ENCODE measurements at regions not wholly inside any gene's neighbourhood (a gene's known extent, or its start where the extent isn't known, plus 50 kb on each side); places are given as distances from the start of the nearest gene placed in this dataset.

- Mint-ChIP-seq H3K9me3 (peaks cover 4% of the 10 kb centered on the region), H3K4me1 (no peaks in the 10 kb centered on the region), H3K36me3 (no peaks in the 10 kb centered on the region), H3K27ac (no peak overlapping the region), H3K4me3 (no peak overlapping the region), H3K27me3 (no peaks in the 10 kb centered on the region)
- ATAC-seq: no peak
These were observed 337.6 kb upstream of the SLC10A2 start for GRCh38 chr13:103403814-103404213.

- ATAC-seq: no peak
- Mint-ChIP-seq H3K27ac (no peak overlapping the region), H3K36me3 (no peaks in the 10 kb centered on the region), H3K4me1 (no peaks in the 10 kb centered on the region), H3K4me3 (no peak overlapping the region), H3K9me3 (peaks cover 4% of the 10 kb centered on the region), H3K27me3 (no peaks in the 10 kb centered on the region)
These were observed 337.0 kb upstream of the SLC10A2 start for GRCh38 chr13:103403148-103403740.

- no peak overlapping the region for H3K27ac Mint-ChIP-seq
- no peaks in the 10 kb centered on the region for H3K36me3 Mint-ChIP-seq
- no peak for ATAC-seq
- H3K9me3 Mint-ChIP-seq: peaks cover 3% of the 10 kb centered on the region
- H3K27me3 Mint-ChIP-seq: no peaks in the 10 kb centered on the region
- no peaks in the 10 kb centered on the region for H3K4me1 Mint-ChIP-seq
- H3K4me3 Mint-ChIP-seq: no peak overlapping the region
These were observed 328.9 kb upstream of the SLC10A2 start for GRCh38 chr13:103395139-103395538.

- no peaks in the 10 kb centered on the region for H3K36me3 Mint-ChIP-seq
- ATAC-seq: no peak
- no peaks in the 10 kb centered on the region for H3K4me1 Mint-ChIP-seq
- no peak overlapping the region for H3K27ac Mint-ChIP-seq
- no peaks in the 10 kb centered on the region for H3K27me3 Mint-ChIP-seq
- peaks cover 3% of the 10 kb centered on the region for H3K9me3 Mint-ChIP-seq
- no peak overlapping the region for H3K4me3 Mint-ChIP-seq
These were observed 328.4 kb upstream of the SLC10A2 start for GRCh38 chr13:103394618-103395017.

- no peaks in the 10 kb centered on the region for H3K4me1 Mint-ChIP-seq
These were observed 325.7 kb upstream of the SLC10A2 start for GRCh38 chr13:103391936-103392335.

GRCh38 chr13:103388839-103389238, 322.6 kb upstream of the SLC10A2 start:
- Mint-ChIP-seq H3K27ac (no peak overlapping the region), H3K4me3 (no peak overlapping the region), H3K9me3 (peaks cover 4% of the 10 kb centered on the region), H3K4me1 (no peaks in the 10 kb centered on the region), H3K36me3 (no peaks in the 10 kb centered on the region), H3K27me3 (no peaks in the 10 kb centered on the region)
- ATAC-seq: no peak

More at GRCh38 chr13:103391936-103392335, 325.7 kb upstream of the SLC10A2 start:
- no peaks in the 10 kb centered on the region for H3K36me3 Mint-ChIP-seq
- H3K27ac Mint-ChIP-seq: no peak overlapping the region
- no peaks in the 10 kb centered on the region for H3K27me3 Mint-ChIP-seq
- no peak overlapping the region for H3K4me3 Mint-ChIP-seq
- H3K9me3 Mint-ChIP-seq: no peaks in the 10 kb centered on the region
- ATAC-seq: no peak

GRCh38 chr13:103386341-103386740, 320.1 kb upstream of the SLC10A2 start:
- H3K27ac Mint-ChIP-seq: no peak overlapping the region

GRCh38 chr13:103373916-103374315, 307.7 kb upstream of the SLC10A2 start:
- Mint-ChIP-seq H3K9me3 (peaks cover 6% of the 10 kb centered on the region), H3K27me3 (no peaks in the 10 kb centered on the region), H3K4me1 (no peaks in the 10 kb centered on the region), H3K27ac (no peak overlapping the region), H3K36me3 (no peaks in the 10 kb centered on the region), H3K4me3 (no peak overlapping the region)
- ATAC-seq: no peak

More at GRCh38 chr13:103386341-103386740, 320.1 kb upstream of the SLC10A2 start:
- Mint-ChIP-seq H3K27me3 (no peaks in the 10 kb centered on the region), H3K4me1 (no peaks in the 10 kb centered on the region), H3K4me3 (no peak overlapping the region), H3K9me3 (peaks cover 9% of the 10 kb centered on the region), H3K36me3 (no peaks in the 10 kb centered on the region)
- ATAC-seq: no peak

- no peak for ATAC-seq
- H3K27ac Mint-ChIP-seq: no peak overlapping the region
- no peaks in the 10 kb centered on the region for H3K36me3 Mint-ChIP-seq
- no peaks in the 10 kb centered on the region for H3K9me3 Mint-ChIP-seq
- H3K27me3 Mint-ChIP-seq: no peaks in the 10 kb centered on the region
- H3K4me3 Mint-ChIP-seq: no peak overlapping the region
- no peaks in the 10 kb centered on the region for H3K4me1 Mint-ChIP-seq
These were observed 305.1 kb upstream of the SLC10A2 start for GRCh38 chr13:103371271-103371670.

- no peaks in the 10 kb centered on the region for H3K27me3 Mint-ChIP-seq
- H3K4me3 Mint-ChIP-seq: no peak overlapping the region
- no peaks in the 10 kb centered on the region for H3K9me3 Mint-ChIP-seq
- no peaks in the 10 kb centered on the region for H3K36me3 Mint-ChIP-seq
- H3K4me1 Mint-ChIP-seq: no peaks in the 10 kb centered on the region
- ATAC-seq: no peak
- no peak overlapping the region for H3K27ac Mint-ChIP-seq
These were observed 304.6 kb upstream of the SLC10A2 start for GRCh38 chr13:103370790-103371189.

GRCh38 chr13:103358255-103358932, 292.2 kb upstream of the SLC10A2 start:
- no peaks in the 10 kb centered on the region for H3K4me1 Mint-ChIP-seq
- no peaks in the 10 kb centered on the region for H3K27me3 Mint-ChIP-seq
- H3K36me3 Mint-ChIP-seq: no peaks in the 10 kb centered on the region
- H3K27ac Mint-ChIP-seq: no peak overlapping the region
- peaks cover 6% of the 10 kb centered on the region for H3K9me3 Mint-ChIP-seq
- H3K4me3 Mint-ChIP-seq: no peak overlapping the region
- no peak for ATAC-seq

GRCh38 chr13:103356226-103356864, 290.1 kb upstream of the SLC10A2 start:
- Mint-ChIP-seq H3K27ac (no peak overlapping the region), H3K36me3 (no peaks in the 10 kb centered on the region), H3K4me1 (no peaks in the 10 kb centered on the region), H3K27me3 (no peaks in the 10 kb centered on the region), H3K4me3 (no peak overlapping the region), H3K9me3 (peaks cover 6% of the 10 kb centered on the region)
- no peak for ATAC-seq

- H3K36me3 Mint-ChIP-seq: no peaks in the 10 kb centered on the region
- H3K27me3 Mint-ChIP-seq: no peaks in the 10 kb centered on the region
- no peaks in the 10 kb centered on the region for H3K4me1 Mint-ChIP-seq
- H3K4me3 Mint-ChIP-seq: no peak overlapping the region
- H3K27ac Mint-ChIP-seq: no peak overlapping the region
- no peak for ATAC-seq
- H3K9me3 Mint-ChIP-seq: peaks cover 6% of the 10 kb centered on the region
These were observed 288.0 kb upstream of the SLC10A2 start for GRCh38 chr13:103354171-103354570.

GRCh38 chr13:103351035-103351828, 285.0 kb upstream of the SLC10A2 start:
- no peak for ATAC-seq
- H3K36me3 Mint-ChIP-seq: no peaks in the 10 kb centered on the region
- no peaks in the 10 kb centered on the region for H3K4me1 Mint-ChIP-seq
- H3K27me3 Mint-ChIP-seq: no peaks in the 10 kb centered on the region
- peaks cover 6% of the 10 kb centered on the region for H3K9me3 Mint-ChIP-seq
- H3K27ac Mint-ChIP-seq: no peak overlapping the region
- H3K4me3 Mint-ChIP-seq: no peak overlapping the region

GRCh38 chr13:103350147-103350546, 283.9 kb upstream of the SLC10A2 start:
- Mint-ChIP-seq H3K27ac (no peak overlapping the region), H3K36me3 (no peaks in the 10 kb centered on the region), H3K4me1 (no peaks in the 10 kb centered on the region), H3K4me3 (no peak overlapping the region), H3K27me3 (no peaks in the 10 kb centered on the region), H3K9me3 (peaks cover 7% of the 10 kb centered on the region)
- no peak for ATAC-seq
